ENCODE measurements at regions not wholly inside any gene's neighbourhood (a gene's known extent, or its start where the extent isn't known, plus 50 kb on each side); places are given as distances from the start of the nearest gene placed in this dataset.
"Not testable (repeated sequence)": the region's sequence is repeated elsewhere in the genome, so short reads cannot be mapped to it uniquely, and the experiment has no call there.

DNA sequence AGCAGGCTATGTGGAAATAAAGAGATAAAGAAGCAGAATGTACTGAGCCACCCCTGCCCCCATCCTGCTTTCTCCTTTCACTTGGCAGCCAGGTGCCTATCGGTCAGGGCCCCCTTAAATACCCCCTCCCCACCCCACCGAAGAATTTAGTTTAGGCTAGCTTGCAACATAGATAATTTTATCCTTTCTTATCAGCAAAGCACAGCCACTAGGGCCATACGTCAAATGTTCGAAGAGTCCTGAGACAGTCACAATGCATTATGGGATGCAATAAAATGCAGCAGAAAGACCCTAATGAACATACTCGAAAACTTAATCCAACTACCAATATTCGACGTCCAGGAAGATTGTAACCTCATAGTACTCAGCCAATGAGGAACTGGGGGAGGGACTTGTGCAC lies 71.4 kb downstream of the ZNF195 start:
- not testable (repeated sequence) for DNase-seq (ENCODE audit: low spot score)

DNA sequence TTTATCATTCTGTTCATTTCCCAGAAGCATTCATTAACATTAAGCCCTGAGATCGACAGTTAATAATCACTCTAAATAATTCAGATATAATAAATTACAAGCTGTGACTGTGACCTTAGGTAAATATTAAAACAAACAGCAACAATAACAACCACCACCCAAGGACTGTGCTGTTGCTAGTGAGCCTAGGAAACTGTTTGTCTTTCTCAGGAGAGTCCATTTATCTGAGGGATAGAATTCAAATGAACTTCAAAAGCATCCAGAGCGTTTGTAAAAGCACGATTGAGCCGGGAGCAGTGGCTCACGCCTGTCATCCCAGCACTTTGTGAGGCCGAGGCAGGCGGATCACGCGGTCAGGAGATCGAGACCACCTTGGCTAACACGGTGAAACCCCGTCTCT lies 68.8 kb upstream of the MRGPRE start:
- not testable (repeated sequence) for DNase-seq (ENCODE audit: low spot score)

DNA sequence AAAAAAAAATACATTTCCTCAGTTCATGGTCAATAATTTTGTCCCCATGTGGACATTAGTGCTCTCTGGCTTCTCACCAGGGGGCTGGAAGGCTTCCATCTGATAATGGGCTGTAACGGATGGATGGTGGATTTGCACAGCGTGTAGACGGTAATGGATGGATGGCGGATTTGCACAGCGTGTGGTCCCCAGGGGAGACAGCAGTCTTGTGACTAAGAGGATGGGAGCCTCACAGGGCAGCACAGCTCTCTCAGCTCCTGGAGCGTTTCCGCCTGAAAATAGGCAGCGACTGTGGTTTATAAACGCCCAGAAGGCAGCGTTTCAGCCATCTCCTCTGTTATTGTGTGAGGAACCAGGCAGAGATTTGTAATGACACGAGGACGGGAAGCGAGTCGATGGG lies 68.4 kb upstream of the MRGPRE start:
- not testable (repeated sequence) for DNase-seq (ENCODE audit: low spot score)

DNA sequence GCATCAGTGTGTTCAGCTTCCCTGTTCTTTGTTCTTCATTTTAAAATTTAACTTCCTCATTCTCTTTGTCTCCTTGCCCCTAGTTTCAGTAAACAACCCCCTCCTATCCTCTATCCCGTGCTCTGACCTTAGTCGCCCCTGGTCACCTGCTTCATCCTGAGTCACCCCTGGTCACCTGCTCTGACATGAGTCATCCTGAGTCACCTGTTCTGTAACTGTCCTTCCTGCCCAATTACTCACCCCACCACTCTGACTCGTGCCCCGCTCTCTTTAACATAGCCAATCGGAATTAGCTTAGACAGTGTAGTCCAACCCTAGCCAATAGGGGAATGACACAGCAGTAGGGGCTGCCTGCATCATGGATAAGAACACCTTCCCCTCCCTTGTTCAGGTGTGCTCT lies 65.6 kb upstream of the MRGPRE start:
- peak; percentile 1 for DNase-seq (ENCODE audit: low spot score)

DNA sequence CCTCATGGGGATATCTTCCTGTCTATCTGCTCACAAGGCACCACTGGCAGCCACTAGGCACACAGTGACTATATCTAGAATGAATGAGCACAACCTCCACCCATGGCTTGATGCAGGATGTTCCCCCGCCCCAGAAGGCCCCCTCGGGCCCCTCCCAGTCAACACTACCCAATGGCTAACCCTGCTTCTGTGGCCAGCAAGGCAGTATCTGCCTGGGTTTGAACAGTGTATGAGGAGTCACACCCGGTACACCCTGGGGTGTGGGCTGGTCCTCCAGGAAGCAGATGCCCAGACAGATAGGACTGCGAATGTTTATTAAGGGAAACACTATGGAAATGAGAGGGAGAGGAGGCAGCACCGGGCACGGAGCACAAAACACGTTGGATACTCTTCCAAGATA lies 58.3 kb upstream of the MRGPRE start:
- DNase-seq (ENCODE audit: low spot score) = not testable (repeated sequence)

DNA sequence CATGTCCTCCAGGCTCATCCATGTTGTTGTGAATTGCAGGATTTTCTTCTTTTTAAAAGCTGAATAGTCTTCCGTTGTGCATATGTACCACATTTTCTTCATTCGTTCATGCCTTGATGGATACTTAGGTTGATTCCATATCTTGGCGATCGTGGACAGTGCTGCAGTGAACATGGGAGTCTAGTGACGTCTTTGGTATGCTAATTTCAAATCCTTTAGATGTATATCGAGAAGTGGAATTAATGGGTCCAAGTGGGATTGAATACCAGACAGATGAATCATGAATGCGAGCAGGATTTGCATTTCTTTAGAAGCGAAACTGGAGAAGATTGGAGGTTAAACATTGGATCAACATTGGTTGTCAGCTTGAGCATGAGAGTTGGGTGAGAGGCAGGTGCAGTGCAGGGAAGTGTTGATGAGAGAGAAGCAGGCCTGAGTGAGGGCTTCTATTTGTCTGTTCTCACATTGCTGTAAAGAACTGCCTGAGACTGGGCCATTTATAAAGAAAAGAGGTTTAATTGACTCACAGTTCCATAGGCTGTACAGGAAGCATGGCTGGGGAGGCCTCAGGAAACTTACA lies 55.2 kb upstream of the MRGPRE start:
- not testable (repeated sequence) for DNase-seq (ENCODE audit: low spot score)

DNA sequence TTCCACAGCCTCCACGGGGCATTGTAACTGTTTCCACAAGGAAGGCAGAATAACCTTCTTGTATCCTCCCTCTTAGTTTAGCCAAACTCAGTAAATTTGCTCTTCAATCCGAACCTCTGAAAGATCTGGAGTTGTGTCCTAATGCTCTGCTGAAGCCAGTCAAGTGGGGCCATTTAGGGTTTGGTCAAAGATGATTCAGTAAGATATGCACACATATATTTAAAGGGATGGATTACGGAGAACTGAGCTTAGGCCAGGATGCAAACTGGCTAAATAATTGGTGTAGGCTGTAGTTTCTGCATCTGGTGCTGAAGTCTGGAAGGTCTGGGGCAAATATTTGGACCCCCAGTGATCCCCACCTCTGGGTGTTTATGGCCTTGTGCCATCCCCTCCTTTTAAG lies 53.0 kb upstream of the MRGPRE start:
- DNase-seq (ENCODE audit: low spot score) = not testable (repeated sequence)

DNA sequence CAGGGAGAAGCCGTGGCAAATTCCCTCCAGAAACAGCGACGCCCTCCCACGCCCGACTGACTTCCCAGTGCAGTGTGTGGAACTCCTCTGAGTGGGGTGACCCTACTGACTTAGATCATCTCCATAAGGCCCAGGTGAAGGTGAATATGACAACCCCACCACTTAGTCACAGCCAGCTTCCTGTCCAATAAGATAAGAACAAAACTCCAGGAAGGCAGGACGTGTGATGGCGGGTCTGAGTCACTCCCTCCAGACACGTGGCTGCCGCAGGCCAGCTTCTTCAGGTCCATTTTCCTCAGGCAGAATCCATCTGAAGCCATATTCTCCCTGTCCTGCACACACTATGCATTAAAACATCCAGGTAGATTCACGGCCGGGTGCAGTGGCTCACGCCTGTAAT lies 52.0 kb upstream of the MRGPRE start:
- not testable (repeated sequence) for DNase-seq (ENCODE audit: low spot score)

DNA sequence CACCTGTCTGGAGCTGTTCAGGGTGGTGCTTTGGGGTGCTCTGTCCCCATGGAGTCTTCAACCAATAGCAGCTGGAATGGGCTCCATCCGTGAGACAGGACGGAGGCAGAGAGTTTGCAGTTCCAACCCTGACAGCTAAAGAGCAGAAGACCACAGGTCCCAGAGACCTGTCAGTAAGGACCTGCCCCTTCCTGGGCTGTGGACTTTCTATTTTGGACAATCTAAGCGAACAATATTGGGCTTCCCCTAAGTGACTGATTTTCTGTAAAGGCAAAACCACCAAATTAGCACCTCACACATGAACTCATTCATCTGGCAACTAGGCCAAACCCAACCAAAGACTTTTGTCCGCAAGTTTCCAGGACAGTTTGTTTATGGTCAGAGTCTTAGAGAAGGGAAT lies 50.5 kb upstream of the MRGPRE start:
- DNase-seq (ENCODE audit: low spot score) = not testable (repeated sequence)

Data from kidney tubule cell (primary cell).